ENCODE measurements at regions not wholly inside any gene's neighbourhood (a gene's known extent, or its start where the extent isn't known, plus 50 kb on each side); places are given as distances from the start of the nearest gene placed in this dataset.

GRCh38 chr11:109606256-109606655 lies 184.3 kb downstream of the C11orf87 start:
- TF ChIP-seq EP300 (IDR thresholded peaks at IDR 0.05) (no peak), POLR2A (IDR thresholded peaks at IDR 0.05) (no peak), CTCF (IDR thresholded peaks at IDR 0.05) (no peak)
